Heart right ventricle (tissue), 16 donors: ENCODE measurements at regions not wholly inside any gene's neighbourhood (a gene's known extent, or its start where the extent isn't known, plus 50 kb on each side); places are given as distances from the start of the nearest gene placed in this dataset.

Experiments
- ATAC-seq, 8 donors: fragments of 200-7000 bp; cut with Tn5 transposase; one replicate each; pipeline ENCODE4 v1.9.1; 2020; ENCODE audit warnings: mild to moderate bottlenecking in 8 of 8, moderate library complexity in 8 of 8, moderate number of reproducible peaks in 1 of 8
- DNase-seq, 2 donors: peaks; one replicate each; pipeline ENCODE4 v3.0.0-alpha.2; 2020
- H3K27ac ChIP-seq, 10 donors: fragments of 200-600 bp; sonication (generic) in 2 of 10; one replicate each; pipeline versions ENCODE4 v1.5.0 to v1.8.0; 2020 to 2022; ENCODE audit warnings: mild to moderate bottlenecking in 3 of 10
- H3K27me3 ChIP-seq, 7 donors: fragments of 200-600 bp; one replicate each; pipeline ENCODE4 v1.8.0; 2021 to 2022; ENCODE audit warnings: mild to moderate bottlenecking in 2 of 7
- H3K36me3 ChIP-seq, 9 donors: fragments of 200-600 bp; sonication (generic) in 1 of 9; one replicate each; pipeline versions ENCODE4 v1.5.0 to v1.8.0; 2020 to 2022; ENCODE audit warnings: mild to moderate bottlenecking in 2 of 9
- H3K4me1 ChIP-seq, 9 donors: fragments of 200-600 bp; sonication (generic) in 1 of 9; one replicate each; pipeline versions ENCODE4 v1.5.0 to v1.8.0; 2020 to 2022; ENCODE audit warnings: mild to moderate bottlenecking in 4 of 9
- H3K4me3 ChIP-seq, 10 donors: fragments of 200-600 bp; sonication (generic) in 2 of 10; one replicate each; pipeline versions ENCODE4 v1.5.0 to v1.8.0; 2020 to 2022; ENCODE audit warnings: mild to moderate bottlenecking in 7 of 10, moderate library complexity in 2 of 10
- H3K9me3 ChIP-seq, 11 donors: fragments of 200-600 bp in 10 of 11; sonication (generic) in 2 of 11; one replicate each; pipeline versions ENCODE4 v1.5.0 to v1.8.0; 2013 to 2022; ENCODE audit warnings: mild to moderate bottlenecking in 2 of 11, control low read depth in 1 of 11, moderate library complexity in 1 of 11
- CTCF ChIP-seq, 9 donors: fragments of 200-600 bp; sonication (generic) in 2 of 9; IDR thresholded peaks; one replicate each; pipeline versions ENCODE4 v1.5.0 to v1.8.0; 2021 to 2022; ENCODE audit warnings: antibody characterized with exemption in 9 of 9, mild to moderate bottlenecking in 5 of 9, moderate library complexity in 1 of 9
- WGBS, 2 donors: extraction: QIAGEN DNeasy Blood & Tissue Kit; methylation state at CpG; one replicate each; pipeline ENCODE4 v1.1.7; 2013; ENCODE audit warnings: inconsistent platforms in 1 of 2; 5-methylcytosine and 5-hydroxymethylcytosine counted together
- intact Hi-C, 10 donors: fragments of 100-400 bp; cut with DNase I; formaldehyde crosslinking; loops; one replicate each; pipeline versions ENCODE4 v1.11.1 to v1.14.2; 2022
- donor health status: Arrhythmogenic right ventricular cardiomyopathy.
- donor health status: ischemic (EF 13 %, LVEDD 7.1; RV severe dilation, severe dysfunction).
- donor health status: healthy with polysubstance abuse.
- donor health status: DM: no; HTN: yes; CAD: no.
- donor health status: DM: no; HTN: no; CAD: no.
- donor health status: ischemic (EF 25% LVEDD 6.9; RV normal size, moderate dysfunction).
- donor health status: ischemic (EF 25% LVEDD 5.7; RV mildly dilated, moderate dysfunction).
- donor health status: healthy.
- donor health status: DM: yes; HTN: yes; CAD: no.
- donor health status: Ischemic cardiomyopathy.
- donor health status: ischemic (EF 35%, LVEDD 5.7; RV mildly dilated, moderate dysfunction).
- donor health status: nonischemic (EF 11% LVEDD 7.7; RV severe dilation, severe dysfunction).
- donor health status: DM: yes; HTN: yes; CAD: no.
- donor health status: PGD.
- donor health status: ischemic (EF 29% LVEDD 5.4; RV normal size, mild dysfunction).
- donor health status: nonischemic (EF 23%, LVEDD 6.1; RV moderate dilation, normal function).

GRCh38 chr18:6504605-6505497 is 90.1 kb upstream of the L3MBTL4 start:
- H3K9me3 ChIP-seq = no peaks in the 10 kb centered on the region
- ATAC-seq (no peak), DNase-seq (no peak)
- no peaks in the 10 kb centered on the region for H3K36me3 ChIP-seq
- no peak for TF ChIP-seq CTCF (IDR thresholded peaks at IDR 0.05)
- no peak overlapping the region for H3K27ac ChIP-seq
- H3K27me3 ChIP-seq = peaks cover 0 to 17% (median 0%) of the 10 kb centered on the region in 7 donors
- H3K4me1 ChIP-seq = no peaks in the 10 kb centered on the region
- H3K4me3 ChIP-seq = no peak overlapping the region
- intact Hi-C loops = no loop called here
- 84 to 87% methylated on average over 5 of the region's 5 CpGs for WGBS, 2 donors

- H3K27ac ChIP-seq = no peak overlapping the region
- H3K4me3 ChIP-seq = no peak overlapping the region
- TF ChIP-seq CTCF (IDR thresholded peaks at IDR 0.05) = no peak
- no peak for ATAC-seq
- DNase-seq = no peak
- H3K9me3 ChIP-seq = no peaks in the 10 kb centered on the region
- intact Hi-C loops = no loop called here
- H3K36me3 ChIP-seq = no peaks in the 10 kb centered on the region
- WGBS, 2 donors = 77 to 89% methylated on average over 2 of the region's 2 CpGs
- H3K4me1 ChIP-seq = peaks cover 0 to 6% (median 0%) of the 10 kb centered on the region in 9 donors
- H3K27me3 ChIP-seq = peaks cover 0 to 18% (median 0%) of the 10 kb centered on the region in 7 donors
Observed at GRCh38 chr18:6505498-6505875, 90.8 kb upstream of the L3MBTL4 start.

DNA sequence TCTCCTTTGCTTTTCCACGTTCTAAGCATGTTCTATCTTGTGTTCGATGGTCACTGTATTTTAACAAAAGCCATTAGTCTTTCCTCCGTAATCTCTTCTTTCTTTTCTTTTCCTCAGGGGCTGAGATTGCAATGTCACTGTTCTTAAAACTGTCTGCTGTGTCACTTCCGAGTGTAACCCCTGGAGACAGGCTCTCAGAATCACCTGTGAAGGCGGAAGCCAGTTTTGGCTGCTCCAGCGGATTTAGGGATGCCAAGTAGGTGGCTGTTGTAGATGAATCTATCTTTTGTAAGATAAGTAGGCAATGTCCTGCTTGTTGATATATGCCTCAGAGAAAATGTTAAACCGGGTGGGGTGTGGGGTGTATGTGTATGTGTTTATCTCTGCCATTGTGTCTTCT is 94.7 kb upstream of the L3MBTL4 start:
- intact Hi-C loops = no loop called here
- TF ChIP-seq CTCF (IDR thresholded peaks at IDR 0.05) = no peak
- ATAC-seq (no peak), DNase-seq (no peak)
- no peak overlapping the region for H3K27ac ChIP-seq
- peaks cover 0 to 7% (median 0%) of the 10 kb centered on the region in 9 donors for H3K4me1 ChIP-seq
- WGBS, 2 donors = 42 to 57% methylated on average over 7 of the region's 7 CpGs
- H3K4me3 ChIP-seq = no peak overlapping the region
- no peaks in the 10 kb centered on the region for H3K36me3 ChIP-seq
- peaks cover 0 to 31% (median 4%) of the 10 kb centered on the region in 7 donors for H3K27me3 ChIP-seq
- H3K9me3 ChIP-seq = peaks cover 0 to 3% (median 0%) of the 10 kb centered on the region in 11 donors

- H3K4me3 ChIP-seq = no peak overlapping the region
- 28% methylated on average over 2 of the region's 2 CpGs for WGBS, 2 donors
- H3K4me1 ChIP-seq = peaks cover 0 to 7% (median 0%) of the 10 kb centered on the region in 9 donors
- H3K27ac ChIP-seq = no peak overlapping the region
- ATAC-seq (peak in 1 of 8 donors; percentile 20), DNase-seq (no peak)
- no peaks in the 10 kb centered on the region for H3K36me3 ChIP-seq
- H3K9me3 ChIP-seq = peaks cover 0 to 7% (median 0%) of the 10 kb centered on the region in 11 donors
- intact Hi-C loops = no loop called here
- no peak for TF ChIP-seq CTCF (IDR thresholded peaks at IDR 0.05)
- peaks cover 0 to 31% (median 4%) of the 10 kb centered on the region in 7 donors for H3K27me3 ChIP-seq
Observed at GRCh38 chr18:6509832-6510231, 95.1 kb upstream of the L3MBTL4 start.
